Uterus (tissue), 2 donors: ENCODE measurements at regions not wholly inside any gene's neighbourhood (a gene's known extent, or its start where the extent isn't known, plus 50 kb on each side); places are given as distances from the start of the nearest gene placed in this dataset.

ENCODE experiments used
- CTCF ChIP-seq, 4 experiments: fragments of 200-600 bp in 2 of 4; fragments of 450-650 bp in 2 of 4; sonication (generic) in 2 of 4; IDR thresholded peaks; one replicate each; pipeline ENCODE4 v1.5.1; 2016 to 2019; ENCODE audit warnings: antibody characterized with exemption in 4 of 4, mild to moderate bottlenecking in 2 of 4, moderate library complexity in 1 of 4
- POLR2A ChIP-seq, 2 donors: fragments of 450-650 bp; IDR thresholded peaks; one replicate each; pipeline ENCODE4 v1.6.1; 2016; ENCODE audit warnings: antibody characterized with exemption in 2 of 2, mild to moderate bottlenecking in 1 of 2, moderate library complexity in 1 of 2

GRCh38 chr2:139214801-139215200, 434.6 kb upstream of the NXPH2 start:
- no peak for TF ChIP-seq POLR2A (IDR thresholded peaks at IDR 0.05)
- no peak for TF ChIP-seq CTCF (IDR thresholded peaks at IDR 0.05)
